ENCODE measurements at regions not wholly inside any gene's neighbourhood (a gene's known extent, or its start where the extent isn't known, plus 50 kb on each side); places are given as distances from the start of the nearest gene placed in this dataset.

- peaks cover 80% of the 10 kb centered on the region for H3K27me3 Mint-ChIP-seq (ENCODE audit: low read depth)
- H3K27ac Mint-ChIP-seq, result no peak overlapping the region
- H3K36me3 Mint-ChIP-seq, result no peaks in the 10 kb centered on the region
- TF ChIP-seq, protein P1, sequence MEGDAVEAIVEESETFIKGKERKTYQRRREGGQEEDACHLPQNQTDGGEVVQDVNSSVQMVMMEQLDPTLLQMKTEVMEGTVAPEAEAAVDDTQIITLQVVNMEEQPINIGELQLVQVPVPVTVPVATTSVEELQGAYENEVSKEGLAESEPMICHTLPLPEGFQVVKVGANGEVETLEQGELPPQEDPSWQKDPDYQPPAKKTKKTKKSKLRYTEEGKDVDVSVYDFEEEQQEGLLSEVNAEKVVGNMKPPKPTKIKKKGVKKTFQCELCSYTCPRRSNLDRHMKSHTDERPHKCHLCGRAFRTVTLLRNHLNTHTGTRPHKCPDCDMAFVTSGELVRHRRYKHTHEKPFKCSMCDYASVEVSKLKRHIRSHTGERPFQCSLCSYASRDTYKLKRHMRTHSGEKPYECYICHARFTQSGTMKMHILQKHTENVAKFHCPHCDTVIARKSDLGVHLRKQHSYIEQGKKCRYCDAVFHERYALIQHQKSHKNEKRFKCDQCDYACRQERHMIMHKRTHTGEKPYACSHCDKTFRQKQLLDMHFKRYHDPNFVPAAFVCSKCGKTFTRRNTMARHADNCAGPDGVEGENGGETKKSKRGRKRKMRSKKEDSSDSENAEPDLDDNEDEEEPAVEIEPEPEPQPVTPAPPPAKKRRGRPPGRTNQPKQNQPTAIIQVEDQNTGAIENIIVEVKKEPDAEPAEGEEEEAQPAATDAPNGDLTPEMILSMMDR (IDR thresholded peaks at IDR 0.05; ENCODE audit: unreplicated experiment), result no peak
- peaks cover 30% of the 10 kb centered on the region for H3K4me1 Mint-ChIP-seq
- H3K4me3 Mint-ChIP-seq, result no peak overlapping the region
- no peaks in the 10 kb centered on the region for H3K9me3 Mint-ChIP-seq
- no peak for DNase-seq (ENCODE audit: low spot score in 2 of 2, unreplicated experiment in 2 of 2)
These were observed 154.4 kb downstream of the FOXL1 start for GRCh38 chr16:86732621-86733295.

- Mint-ChIP-seq H3K4me3 (peak overlapping the region; percentile 23), H3K9me3 (peaks cover 3% of the 10 kb centered on the region), H3K27me3 (ENCODE audit: low read depth) (peaks cover 72% of the 10 kb centered on the region), H3K4me1 (peaks cover 30% of the 10 kb centered on the region), H3K27ac (no peak overlapping the region), H3K36me3 (no peaks in the 10 kb centered on the region)
- no peak for DNase-seq (ENCODE audit: low spot score in 2 of 2, unreplicated experiment in 2 of 2)
- TF ChIP-seq, protein P1 (IDR thresholded peaks at IDR 0.05; ENCODE audit: unreplicated experiment), result no peak
These were observed 155.4 kb downstream of the FOXL1 start for GRCh38 chr16:86733546-86734254.

GRCh38 chr16:86734543-86735460, 156.5 kb downstream of the FOXL1 start:
- H3K36me3 Mint-ChIP-seq, result peaks cover 2% of the 10 kb centered on the region
- H3K4me1 Mint-ChIP-seq, result peaks cover 33% of the 10 kb centered on the region
- no peak for DNase-seq (ENCODE audit: low spot score in 2 of 2, unreplicated experiment in 2 of 2)
- H3K27me3 Mint-ChIP-seq (ENCODE audit: low read depth), result peaks cover 61% of the 10 kb centered on the region
- H3K27ac Mint-ChIP-seq, result no peak overlapping the region
- TF ChIP-seq, protein P1 (IDR thresholded peaks at IDR 0.05; ENCODE audit: unreplicated experiment), result no peak
- H3K4me3 Mint-ChIP-seq, result no peak overlapping the region
- H3K9me3 Mint-ChIP-seq, result peaks cover 10% of the 10 kb centered on the region

DNA sequence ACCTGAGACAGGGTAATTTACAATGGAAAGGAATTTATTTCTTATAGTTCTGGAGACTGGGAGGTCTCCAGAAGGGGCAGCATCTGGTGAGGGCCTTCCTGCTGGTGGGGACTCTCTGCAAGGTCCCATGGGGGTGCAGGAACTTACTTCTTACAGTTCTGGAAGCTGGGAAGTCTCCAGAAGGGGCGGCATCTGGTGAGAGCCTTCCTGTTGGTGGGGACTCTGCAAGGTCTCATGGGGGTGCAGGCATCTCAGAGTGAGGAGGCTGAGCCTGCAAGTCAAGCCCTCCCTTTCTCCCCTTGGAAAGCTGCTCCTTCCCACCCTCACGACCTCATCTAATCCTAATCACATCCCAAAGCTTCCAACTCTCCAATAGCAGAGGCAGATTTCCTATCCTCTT, 157.4 kb downstream of the FOXL1 start:
- Mint-ChIP-seq H3K4me3 (no peak overlapping the region), H3K27ac (no peak overlapping the region), H3K4me1 (peaks cover 33% of the 10 kb centered on the region), H3K27me3 (ENCODE audit: low read depth) (peaks cover 53% of the 10 kb centered on the region), H3K36me3 (peaks cover 2% of the 10 kb centered on the region), H3K9me3 (peaks cover 10% of the 10 kb centered on the region)
- TF ChIP-seq, protein P1 (IDR thresholded peaks at IDR 0.05; ENCODE audit: unreplicated experiment), result no peak
- no peak for DNase-seq (ENCODE audit: low spot score in 2 of 2, unreplicated experiment in 2 of 2)

- TF ChIP-seq, protein P1 (IDR thresholded peaks at IDR 0.05; ENCODE audit: unreplicated experiment), result no peak
- peaks cover 10% of the 10 kb centered on the region for H3K9me3 Mint-ChIP-seq
- peaks cover 2% of the 10 kb centered on the region for H3K36me3 Mint-ChIP-seq
- DNase-seq (ENCODE audit: low spot score in 2 of 2, unreplicated experiment in 2 of 2), result no peak
- H3K27me3 Mint-ChIP-seq (ENCODE audit: low read depth), result peaks cover 46% of the 10 kb centered on the region
- no peak overlapping the region for H3K4me3 Mint-ChIP-seq
- peaks cover 39% of the 10 kb centered on the region for H3K4me1 Mint-ChIP-seq
- no peak overlapping the region for H3K27ac Mint-ChIP-seq
These were observed 158.2 kb downstream of the FOXL1 start for GRCh38 chr16:86736502-86736901.
